ENCODE measurements at regions not wholly inside any gene's neighbourhood (a gene's known extent, or its start where the extent isn't known, plus 50 kb on each side); places are given as distances from the start of the nearest gene placed in this dataset.

- TF ChIP-seq CTCF (IDR thresholded peaks at IDR 0.05) (no peak), POLR2A (IDR thresholded peaks at IDR 0.05) (no peak)
These were observed 204.8 kb upstream of the GALNT5 start for GRCh38 chr2:157052685-157053224.

Data from testis (tissue), 2 donors.